ENCODE measurements at regions not wholly inside any gene's neighbourhood (a gene's known extent, or its start where the extent isn't known, plus 50 kb on each side); places are given as distances from the start of the nearest gene placed in this dataset.

- TF ChIP-seq, protein P1, sequence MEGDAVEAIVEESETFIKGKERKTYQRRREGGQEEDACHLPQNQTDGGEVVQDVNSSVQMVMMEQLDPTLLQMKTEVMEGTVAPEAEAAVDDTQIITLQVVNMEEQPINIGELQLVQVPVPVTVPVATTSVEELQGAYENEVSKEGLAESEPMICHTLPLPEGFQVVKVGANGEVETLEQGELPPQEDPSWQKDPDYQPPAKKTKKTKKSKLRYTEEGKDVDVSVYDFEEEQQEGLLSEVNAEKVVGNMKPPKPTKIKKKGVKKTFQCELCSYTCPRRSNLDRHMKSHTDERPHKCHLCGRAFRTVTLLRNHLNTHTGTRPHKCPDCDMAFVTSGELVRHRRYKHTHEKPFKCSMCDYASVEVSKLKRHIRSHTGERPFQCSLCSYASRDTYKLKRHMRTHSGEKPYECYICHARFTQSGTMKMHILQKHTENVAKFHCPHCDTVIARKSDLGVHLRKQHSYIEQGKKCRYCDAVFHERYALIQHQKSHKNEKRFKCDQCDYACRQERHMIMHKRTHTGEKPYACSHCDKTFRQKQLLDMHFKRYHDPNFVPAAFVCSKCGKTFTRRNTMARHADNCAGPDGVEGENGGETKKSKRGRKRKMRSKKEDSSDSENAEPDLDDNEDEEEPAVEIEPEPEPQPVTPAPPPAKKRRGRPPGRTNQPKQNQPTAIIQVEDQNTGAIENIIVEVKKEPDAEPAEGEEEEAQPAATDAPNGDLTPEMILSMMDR (IDR thresholded peaks at IDR 0.05), result no peak
- TF ChIP-seq POLR2A (IDR thresholded peaks at IDR 0.05), result no peak
Measured at GRCh38 chr18:45415614-45416013, 199.7 kb upstream of the SLC14A2 start.
